NCI-H2196 treated with DMSO at 0.1 percent for 48 hours (cell line): ENCODE measurements at regions not wholly inside any gene's neighbourhood (a gene's known extent, or its start where the extent isn't known, plus 50 kb on each side); places are given as distances from the start of the nearest gene placed in this dataset.
"Not testable (repeated sequence)": the region's sequence is repeated elsewhere in the genome, so short reads cannot be mapped to it uniquely, and the experiment has no call there.

Source experiments
- DNase-seq: peaks from one replicate; lab custom pipeline; 2025; ENCODE audit not compliant: unreplicated experiment; lab: John Stamatoyannopoulos, UW

DNA sequence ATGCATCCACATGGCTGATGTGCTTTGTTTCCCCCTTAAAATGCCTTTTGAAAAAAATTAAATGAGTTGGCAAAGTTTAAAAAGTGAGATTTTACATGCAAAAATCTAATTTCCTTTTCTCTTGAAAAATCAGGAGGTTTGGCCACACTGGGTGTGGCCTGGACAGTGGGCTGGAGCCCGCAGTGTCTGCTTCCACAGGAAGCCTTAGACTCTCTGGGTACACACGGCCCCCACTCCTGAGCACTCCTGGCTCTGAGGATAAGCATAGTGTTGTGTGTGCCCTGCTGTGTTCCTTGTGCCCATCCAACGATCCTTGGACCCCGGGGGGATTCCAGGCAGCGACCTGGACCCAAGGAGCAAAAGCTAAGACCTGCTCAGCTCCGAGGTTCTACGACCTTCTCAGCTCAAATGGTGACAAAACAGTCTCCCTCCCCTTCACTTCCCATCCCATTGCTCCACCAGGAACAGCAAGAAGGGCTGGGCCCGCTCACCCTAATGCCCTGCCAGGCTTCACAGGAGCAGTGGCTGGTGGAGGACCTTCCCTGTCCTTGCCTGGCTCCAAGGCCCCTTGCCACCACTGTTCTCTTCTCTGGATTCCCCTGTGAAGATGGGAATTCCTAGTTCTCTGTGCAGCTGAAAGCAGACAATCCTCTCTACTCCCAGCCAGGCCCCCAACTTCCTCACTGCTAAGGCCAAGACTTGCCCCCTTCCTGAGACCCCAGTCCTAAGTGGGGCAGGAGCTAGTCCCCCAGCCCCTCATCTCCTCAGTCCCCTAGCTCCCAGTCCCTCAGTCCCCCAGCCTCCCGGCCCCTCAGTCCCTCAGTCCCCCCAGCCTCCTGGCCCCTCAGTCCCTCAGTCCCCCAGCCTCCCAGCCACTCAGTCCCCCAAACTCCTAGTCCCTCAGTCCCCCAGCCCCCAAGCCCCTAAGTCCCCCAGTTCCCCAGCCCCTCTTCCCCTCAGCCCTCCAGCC is 395.8 kb downstream of the PTPRU start:
- DNase-seq = no peak

DNA sequence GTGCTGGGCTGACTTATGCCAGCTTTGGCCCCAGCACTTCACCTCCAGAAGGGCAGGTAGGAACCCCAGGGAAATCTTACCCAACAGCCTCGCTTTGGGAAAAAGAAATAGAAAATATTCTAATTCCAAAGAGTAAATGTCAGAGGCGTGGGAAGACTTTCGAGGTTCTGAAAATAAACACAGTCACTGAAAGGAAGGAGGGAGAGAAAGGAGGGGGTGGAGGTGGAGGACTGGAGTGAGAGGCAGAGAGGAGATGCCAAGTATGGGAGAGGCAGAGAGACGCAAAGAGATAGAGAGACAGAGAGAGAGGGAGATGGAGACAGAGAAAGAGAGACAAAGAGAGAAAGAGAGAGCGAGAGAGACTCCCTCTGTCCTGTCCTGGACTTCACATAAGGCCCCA is 395.0 kb downstream of the PTPRU start:
- no peak for DNase-seq

DNA sequence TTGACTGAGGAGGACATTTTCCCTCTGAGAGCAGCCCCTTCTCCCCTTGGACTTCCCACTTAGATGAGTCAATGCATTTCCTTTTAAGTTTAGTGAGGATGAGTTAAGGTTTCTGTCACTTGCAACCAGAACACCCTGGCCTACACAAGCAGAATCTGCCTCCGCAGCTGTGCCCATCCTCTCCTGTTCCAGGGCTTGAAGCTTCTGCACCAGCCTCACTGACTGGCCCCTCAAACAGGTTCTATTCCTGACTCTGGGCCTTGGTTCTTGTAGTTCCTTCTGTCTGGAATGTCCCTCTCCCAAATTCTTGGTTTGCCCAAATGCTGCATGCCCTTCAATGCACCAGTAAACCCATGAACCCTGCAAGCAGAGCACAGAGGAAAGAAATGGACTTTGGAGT is 394.4 kb downstream of the PTPRU start:
- no peak for DNase-seq

DNA sequence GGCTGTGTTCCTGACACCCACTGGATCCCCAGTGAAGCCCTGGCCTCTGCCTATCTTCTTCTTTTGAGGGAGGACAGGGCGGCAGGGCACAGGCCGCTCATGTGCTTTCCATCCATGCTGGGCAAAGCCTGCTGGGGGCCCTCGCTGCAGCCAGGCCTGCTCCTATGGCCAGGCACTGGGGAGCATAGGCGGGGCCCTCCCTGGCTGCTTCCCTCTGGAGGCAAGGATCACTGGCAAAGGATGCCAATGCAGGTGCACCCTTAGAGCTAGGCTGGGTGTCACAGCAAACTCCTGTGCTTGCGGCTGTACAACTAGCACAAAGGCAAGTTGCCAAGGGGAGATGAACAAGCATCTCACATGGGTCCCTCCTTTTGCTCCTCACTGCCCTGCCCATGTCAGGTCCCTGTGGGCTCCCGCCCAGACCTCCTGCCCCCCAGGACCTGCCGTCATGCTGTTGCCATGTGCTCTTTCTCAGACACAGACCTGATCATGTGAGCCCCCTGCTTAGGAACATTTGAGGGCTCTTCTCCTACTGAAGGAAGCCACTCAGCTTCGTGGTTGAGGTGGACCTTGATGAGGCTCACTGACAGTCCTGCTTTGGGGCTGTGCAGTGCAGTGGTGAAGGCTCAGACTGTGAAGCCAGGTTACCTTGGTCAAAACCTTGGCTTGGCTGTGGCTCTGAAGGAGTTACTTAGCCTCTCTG is 393.6 kb downstream of the PTPRU start:
- DNase-seq = no peak

DNA sequence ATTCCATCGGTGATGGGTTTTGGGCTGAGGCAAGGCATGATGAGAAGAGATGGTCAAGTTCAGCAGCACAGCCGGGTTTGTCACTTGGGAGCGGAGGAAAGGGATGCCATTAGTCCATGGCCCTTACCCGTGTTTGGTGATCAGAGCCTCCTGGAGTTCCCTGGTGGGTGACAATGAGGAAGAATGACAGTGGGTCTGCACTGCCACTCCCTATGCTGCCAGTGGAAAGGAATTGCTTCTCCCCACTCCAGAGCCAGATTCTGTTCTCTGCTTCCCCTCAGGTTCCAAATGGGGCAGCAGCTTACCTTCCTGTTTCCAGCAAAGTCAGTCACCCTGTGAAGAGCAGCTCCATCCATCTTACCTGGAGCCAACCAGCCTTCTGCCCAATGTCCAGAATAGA is 393.1 kb downstream of the PTPRU start:
- no peak for DNase-seq

DNA sequence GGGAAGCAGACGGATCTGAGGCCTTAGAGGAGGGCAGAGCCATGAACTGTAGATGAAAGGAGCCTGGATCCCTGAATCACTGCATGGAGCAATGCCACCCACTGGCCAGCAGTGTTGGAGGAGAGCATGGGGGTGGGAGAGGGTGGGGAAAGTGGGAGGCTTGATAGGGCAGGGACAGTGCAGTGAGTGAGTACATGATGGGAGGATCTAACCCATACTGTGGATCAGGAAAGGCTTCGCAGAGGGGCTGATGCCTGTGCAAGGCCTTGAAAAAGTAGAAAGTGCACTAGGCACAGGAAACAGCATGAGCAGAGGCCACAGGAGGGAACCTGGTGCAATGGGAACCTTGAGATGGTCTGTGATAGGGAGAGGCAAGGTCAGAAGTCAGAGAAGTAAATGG is 391.9 kb downstream of the PTPRU start:
- DNase-seq = no peak

DNA sequence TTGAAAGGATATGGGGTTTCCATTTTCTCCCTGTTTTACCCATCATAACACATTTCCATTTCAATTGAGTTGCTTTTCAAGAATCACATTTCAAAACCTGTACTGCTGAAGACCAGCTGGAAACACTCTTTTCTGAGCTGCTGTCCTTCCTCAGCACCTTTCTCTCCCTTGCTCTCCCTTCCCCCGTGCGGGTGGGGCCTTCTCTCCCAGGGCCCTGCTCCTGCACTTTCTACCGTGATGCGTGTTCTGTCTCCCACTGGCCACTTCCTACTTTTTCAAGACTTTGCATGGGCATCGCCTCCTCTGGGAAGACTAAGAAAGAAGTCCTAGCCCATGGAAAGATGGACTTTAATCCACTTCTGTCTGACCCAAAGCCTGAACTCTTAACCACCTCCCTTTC is 390.4 kb downstream of the PTPRU start:
- DNase-seq = no peak

DNA sequence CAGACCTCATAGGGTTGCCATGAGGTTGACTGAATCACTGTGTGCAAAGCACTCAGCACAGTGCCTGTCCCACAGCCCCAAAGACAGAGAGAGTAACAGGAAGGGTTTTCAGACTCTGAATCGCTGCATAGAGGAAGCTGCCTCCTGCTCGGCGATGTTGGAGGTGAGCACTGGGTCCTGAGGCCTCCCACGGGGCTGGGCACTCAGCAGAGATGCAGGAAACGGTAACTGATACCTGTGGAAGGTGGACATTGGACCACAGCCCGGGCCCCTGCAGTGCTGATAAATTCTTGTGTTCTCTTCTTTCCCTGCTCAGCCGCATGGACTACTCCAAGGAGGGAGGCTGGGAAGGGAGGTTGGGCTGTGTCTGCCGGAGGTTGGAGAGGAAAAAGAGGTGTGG is 389.7 kb downstream of the PTPRU start:
- DNase-seq = peak; percentile 5

DNA sequence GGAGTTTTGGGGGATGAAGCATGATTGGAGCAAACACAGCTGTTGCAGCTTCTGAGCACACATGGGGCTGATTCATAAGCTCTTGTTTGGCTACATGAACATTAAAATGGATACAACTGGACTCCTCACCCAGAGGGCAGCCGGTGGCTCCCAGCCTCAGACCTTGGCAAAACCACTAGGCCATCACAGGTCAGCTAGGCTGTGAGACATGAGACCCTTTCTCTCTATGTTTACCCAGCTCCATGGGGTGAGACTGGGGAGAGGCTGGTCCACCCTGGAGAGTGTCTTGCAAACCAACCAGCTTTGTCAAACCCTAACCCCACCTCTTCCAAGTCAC is 388.7 kb downstream of the PTPRU start:
- no peak for DNase-seq

DNA sequence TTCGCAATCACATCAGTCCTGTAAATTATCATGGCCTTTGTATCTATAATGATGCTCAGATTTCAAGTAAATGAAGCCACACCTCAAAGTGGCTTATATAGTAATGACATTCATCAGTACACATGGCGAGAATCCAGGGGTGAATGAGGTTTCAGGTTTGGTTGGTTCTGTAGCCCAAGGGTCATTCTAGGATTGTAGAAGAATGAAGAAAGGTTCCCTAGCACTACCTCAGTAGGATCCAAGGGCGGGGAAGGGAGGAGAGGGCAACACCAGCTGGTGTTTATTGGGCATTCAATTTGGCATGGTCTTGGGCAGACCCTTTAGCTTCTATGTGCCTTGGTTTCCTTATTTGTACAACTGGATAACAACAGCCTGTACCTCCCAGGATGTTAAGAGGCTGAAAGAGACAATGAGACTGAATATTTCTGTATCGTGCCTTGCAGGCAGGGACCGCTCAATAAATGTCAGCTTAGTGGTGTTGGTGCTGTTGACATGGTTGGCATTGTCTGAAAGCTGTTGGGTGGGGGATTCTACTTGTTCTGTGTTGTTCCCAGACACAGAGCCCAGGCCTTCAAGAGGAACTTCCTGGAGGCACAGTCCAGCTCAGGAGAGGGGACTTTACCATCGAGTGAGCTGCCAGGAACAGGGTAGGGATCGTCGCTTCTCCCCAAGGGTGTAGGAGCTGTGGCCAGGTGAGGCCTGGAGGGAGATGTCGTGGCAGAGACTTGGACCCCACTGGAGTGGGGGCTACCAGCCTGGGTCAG is 388.2 kb downstream of the PTPRU start:
- no peak for DNase-seq

DNA sequence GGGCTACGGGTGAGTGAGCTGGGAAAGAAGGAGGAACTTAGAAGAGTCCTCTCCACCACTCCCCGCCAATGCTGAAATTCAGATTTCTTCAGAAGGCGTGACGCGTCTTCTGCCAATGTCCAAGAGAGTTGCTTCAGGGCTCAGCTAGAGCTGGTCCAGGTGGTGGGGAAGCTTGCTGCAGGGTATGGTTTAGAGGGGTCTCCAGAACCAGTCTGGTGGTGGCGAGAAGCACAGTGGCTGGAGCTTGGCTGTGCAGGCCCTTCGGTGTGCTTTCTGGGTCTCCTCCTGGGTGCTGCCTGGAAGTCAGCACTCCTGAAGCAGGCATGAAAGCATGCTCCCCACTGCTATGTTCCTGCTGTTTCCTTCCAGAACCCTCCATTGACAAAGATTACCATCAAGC is 387.2 kb downstream of the PTPRU start:
- no peak for DNase-seq

DNA sequence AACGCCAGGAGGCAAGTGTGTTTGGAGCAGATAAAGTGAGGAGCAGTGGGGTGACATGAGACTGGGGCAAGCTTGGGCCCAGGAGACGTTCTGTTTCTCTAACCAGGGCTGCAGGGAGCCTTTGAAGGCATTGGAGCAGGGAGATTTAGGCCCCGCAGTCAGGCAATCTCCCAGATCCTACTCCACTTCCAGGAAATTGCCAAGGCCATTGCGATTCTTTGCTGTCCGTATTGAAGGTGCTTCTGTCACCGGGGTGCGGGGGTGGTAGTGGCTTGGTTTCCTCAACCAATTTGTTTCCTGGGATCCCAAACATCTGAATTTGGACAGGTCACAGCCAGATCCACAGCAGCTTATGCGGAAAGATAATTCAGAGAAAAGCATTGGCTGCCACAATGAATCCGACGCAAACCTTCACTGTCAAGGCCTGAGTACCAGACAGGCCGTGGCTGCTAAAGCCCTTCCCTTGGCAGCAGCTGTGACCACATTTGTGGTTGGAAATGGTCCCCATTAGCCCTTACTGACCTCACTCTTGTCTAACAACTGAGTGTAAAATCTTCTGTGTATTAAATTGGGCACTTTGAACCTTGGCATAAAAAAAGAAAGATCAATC is 385.6 kb downstream of the PTPRU start:
- DNase-seq = no peak

DNA sequence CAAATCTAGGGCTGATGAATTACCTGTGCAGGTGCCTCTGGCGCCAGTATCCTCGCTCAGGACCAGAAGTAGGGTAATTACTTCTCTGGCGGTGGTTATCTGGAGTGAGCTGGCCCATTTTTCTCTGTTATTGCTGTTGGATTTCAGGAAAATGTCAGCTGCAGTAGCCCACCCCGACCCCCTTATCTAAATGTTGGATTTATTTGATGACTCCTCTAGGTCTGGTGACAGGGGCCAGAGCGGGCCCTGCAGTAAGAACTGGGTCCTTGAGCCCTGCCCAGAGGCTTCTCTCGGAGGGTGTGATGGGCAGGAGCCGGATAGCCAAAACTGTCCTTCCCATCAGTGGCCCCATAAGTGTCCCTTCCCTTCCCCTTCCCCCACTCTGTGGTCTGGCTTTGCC is 384.3 kb downstream of the PTPRU start:
- no peak for DNase-seq

DNA sequence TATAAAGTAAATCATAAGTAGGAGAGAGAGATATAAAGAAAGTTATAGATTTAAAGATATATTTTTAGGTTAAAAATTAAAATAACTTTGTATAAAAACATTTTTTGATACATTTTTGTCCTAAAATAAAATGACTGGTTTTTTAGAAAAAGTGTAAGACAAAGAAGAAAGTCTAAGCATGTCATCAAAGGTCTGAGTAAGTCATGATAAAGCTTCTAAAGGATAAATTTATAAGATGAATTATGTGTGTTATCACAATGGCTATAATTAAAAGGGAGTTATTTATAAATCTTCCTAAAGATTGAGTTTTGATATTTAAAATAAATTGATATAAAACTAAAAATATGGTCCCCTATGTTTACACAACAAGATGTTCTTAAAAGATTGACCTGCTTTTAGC is 370.9 kb downstream of the PTPRU start:
- DNase-seq = no peak

DNA sequence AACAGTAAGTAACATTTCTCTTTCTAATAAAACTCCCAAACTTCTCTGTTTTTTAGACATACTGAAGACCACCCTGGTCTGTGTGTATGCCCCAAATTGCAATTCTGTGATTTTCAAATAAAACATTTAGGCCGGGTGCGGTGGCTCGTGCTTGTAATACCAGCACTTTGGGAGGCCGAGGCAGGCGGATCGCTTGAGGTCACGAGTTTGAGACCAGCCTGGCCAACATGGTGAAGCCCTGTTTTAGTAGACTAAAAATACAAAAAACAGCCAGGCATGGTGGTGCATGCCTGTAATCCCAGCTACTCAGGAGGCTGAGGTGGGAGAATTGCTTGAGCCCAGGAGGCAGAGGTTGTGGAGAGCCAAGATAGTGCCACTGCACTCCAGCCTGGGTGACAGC is 368.5 kb downstream of the PTPRU start:
- DNase-seq = not testable (repeated sequence)

DNA sequence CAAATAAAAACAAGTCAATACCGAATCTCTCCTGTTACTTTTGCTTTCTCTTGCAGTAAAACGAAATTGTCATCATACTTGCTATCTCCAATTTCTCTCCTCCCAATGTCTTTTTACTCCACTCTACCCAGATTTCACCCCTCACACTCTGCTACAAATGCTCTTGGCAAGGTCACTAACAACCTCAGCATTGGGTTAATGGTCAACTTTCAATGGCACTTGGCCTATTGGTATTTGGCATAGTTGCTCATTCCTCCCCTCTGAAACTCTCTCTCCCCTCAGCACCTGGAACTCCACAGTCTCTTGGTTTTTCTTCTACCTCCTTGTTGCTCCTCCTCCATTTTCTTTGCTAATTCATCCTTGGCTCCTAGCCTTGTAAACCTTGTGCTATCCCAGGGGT is 367.3 kb downstream of the PTPRU start:
- DNase-seq = no peak

DNA sequence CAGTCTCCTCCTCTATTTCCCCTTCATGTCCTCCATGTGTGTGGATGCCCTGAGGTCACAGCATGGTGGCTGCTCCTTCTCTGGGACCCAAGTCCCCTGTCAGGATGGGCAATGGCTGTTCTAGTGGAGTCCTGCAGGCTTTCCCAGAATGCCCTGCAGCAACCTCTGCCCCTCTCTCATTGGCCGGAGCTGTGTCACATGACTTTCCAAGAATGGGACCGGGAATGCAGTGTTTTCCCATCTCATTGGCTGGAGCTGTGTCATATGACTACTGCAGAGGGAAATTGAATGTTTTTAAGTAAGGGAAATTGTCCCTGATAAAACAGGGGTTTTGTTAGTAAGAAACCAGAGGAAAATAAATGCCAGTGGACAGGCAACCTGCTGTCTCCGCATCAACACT is 365.9 kb downstream of the PTPRU start:
- DNase-seq = no peak

DNA sequence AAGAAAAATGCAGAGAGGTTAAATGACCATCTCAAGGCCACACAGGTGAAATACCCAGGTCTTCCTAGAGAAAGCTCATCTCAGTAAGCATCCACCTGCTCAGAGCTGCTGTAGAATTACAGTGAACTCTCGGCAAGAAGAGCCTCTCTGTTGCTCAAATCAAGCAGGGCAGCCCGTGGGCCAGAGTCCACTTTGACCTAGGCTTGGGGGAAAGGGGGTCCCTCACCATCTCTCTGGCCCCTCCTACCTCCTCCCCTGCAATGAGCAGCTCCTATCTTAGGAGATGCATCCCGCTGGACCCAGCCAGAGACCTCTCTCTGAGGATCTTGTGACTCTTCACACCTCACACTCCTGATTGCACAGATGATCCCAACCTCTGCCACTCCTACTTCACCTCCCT is 364.7 kb downstream of the PTPRU start:
- DNase-seq = no peak

DNA sequence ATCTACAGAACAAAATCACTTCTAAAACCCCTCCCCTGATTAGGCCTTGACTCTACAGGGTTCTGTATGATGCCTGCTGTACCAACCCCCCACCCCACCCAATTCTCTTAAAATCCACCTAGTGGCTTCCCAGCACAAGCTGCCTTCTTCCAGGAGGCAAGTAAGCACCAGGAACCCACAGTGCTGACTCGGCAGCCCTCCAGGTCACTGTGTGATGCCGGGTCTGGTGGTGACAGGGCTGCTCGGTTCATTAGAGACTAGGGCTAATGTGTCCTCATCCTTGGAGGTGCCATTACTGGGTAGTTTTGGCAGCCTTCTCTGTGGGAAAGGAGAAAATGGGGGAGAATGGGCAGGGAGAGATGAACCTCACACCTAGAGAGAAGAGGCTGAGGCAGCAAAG is 363.5 kb downstream of the PTPRU start:
- no peak for DNase-seq

DNA sequence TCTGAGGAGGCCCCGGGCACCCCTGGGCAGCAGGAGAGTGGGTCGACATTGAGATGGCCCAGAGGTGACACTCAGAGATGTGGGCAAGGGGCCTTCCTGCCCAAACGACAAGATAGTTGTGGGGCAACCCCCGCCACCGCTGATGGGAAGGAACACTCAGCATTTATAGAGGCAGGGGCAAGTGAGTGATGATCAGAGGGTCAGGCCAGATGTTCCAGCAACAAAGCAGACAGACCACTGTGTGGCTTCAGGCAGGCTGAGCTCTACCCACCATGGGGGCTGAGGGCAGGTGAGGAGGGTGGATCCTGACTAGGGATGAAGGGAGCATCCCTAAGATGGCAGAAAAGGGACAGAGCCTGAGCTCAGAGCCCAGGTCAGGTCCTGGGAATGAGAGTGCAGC is 362.7 kb downstream of the PTPRU start:
- no peak for DNase-seq

DNA sequence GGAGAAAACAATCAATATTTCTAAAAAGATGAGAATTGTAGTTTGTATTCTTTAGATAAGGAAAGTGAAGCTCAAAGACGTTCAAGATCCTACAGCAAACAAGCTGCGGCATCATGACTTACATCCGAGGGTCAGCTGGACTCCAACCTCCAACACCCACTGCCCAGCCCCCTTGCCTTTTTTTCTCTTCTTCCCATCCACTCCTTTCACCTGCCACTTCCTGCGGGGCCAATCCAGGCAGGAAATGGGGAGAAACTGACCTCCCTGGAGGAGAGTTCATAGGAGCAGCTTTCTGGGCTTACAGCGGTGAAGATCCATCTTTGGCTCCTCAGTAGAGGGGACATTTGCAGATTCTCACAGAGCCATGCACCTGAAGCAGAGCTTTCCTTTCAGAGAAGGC is 361.5 kb downstream of the PTPRU start:
- DNase-seq = no peak
